GM12891 (cell line): ENCODE measurements at regions not wholly inside any gene's neighbourhood (a gene's known extent, or its start where the extent isn't known, plus 50 kb on each side); places are given as distances from the start of the nearest gene placed in this dataset.

Experiments used
- PAX5 ChIP-seq: IDR thresholded peaks from 2 replicates; pipeline ENCODE4 v1.6.1; 2011; ENCODE audit warnings: low read length, moderate library complexity, mild to moderate bottlenecking; ENCODE audit not compliant: insufficient read depth, severe bottlenecking
- POLR2A ChIP-seq: IDR thresholded peaks from 2 replicates; pipeline ENCODE4 v1.6.1; 2011; ENCODE audit warnings: low read depth, low read length, control low read depth
- POLR2AphosphoS5 ChIP-seq: IDR thresholded peaks from 2 replicates; pipeline ENCODE4 v1.6.1; 2011; ENCODE audit warnings: low read depth, low read length, control low read depth
- POU2F2 ChIP-seq: IDR thresholded peaks from 2 replicates; pipeline ENCODE4 v1.6.1; 2011; ENCODE audit warnings: low read depth, mild to moderate bottlenecking, control low read depth, low read length, moderate library complexity
- SPI1 ChIP-seq: IDR thresholded peaks from 2 replicates; pipeline ENCODE4 v1.6.1; 2011; ENCODE audit warnings: low read depth, low read length, control low read depth
- TAF1 ChIP-seq: IDR thresholded peaks from 2 replicates; pipeline ENCODE4 v1.6.1; 2011; ENCODE audit warnings: low read depth, low read length, control low read depth

DNA sequence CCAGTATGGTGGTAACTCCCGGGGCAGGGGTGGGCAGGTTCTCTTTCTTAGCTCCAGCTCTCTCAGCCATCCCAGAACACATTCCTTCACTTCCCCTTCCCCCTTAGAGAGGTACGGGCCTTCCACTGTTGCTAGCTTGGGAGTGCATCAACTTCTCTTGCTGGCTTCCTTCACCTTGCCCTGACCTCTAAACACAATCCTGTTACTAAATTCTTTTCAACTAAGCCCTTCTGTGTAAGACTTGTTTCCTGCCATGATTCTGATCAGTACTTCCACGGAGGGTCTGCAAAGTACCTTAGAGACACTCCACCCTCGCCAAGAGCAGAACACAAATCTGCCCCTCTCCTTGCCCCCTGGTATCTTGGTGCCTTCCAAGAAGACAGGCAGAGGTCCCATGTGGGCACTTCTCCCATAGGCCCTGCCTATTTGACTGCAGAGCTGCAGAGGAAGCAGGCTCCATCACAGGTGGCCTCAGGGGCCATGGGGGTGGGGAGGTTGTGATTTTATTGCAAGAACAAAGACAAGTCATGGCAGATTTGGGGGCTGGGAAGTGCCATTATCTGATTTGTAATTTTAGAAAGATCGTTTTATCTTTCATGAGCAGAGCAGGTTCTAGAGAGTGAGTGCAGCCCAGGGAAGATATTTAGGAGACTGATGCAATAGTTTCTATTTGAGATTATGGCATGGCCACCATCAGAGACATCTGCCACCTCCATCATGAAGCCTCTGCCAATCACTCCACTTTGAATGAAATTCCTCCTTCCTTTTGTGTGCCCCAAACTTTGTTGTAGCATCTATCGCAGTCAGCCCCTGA is 182.5 kb upstream of the JUN start:
- TF ChIP-seq TAF1 (no peak), POLR2A (no peak), SPI1 (no peak), POLR2AphosphoS5 (no peak), PAX5 (no peak), POU2F2 (no peak)
